ENCODE measurements at regions not wholly inside any gene's neighbourhood (a gene's known extent, or its start where the extent isn't known, plus 50 kb on each side); places are given as distances from the start of the nearest gene placed in this dataset.

DNA sequence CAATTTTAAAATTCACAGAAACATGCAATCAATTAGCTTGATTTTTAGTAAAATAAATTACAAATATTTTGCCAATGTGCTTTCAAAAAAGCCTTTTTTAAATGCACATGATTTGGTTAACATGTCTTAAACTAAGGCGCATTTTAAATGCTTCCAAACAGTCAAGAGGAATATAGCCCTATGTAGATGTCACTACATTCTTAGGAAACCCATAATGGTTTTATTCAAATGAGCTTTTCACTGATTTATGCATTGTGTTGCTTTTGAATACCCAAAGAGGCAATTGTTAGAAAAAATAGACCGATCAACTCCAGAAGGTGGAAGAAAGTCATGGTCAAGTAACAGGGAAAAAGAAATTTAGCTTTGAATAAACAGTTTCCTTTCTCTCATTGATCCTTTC, 366.9 kb upstream of the PPP2R3A start:
- TF ChIP-seq, protein P1, sequence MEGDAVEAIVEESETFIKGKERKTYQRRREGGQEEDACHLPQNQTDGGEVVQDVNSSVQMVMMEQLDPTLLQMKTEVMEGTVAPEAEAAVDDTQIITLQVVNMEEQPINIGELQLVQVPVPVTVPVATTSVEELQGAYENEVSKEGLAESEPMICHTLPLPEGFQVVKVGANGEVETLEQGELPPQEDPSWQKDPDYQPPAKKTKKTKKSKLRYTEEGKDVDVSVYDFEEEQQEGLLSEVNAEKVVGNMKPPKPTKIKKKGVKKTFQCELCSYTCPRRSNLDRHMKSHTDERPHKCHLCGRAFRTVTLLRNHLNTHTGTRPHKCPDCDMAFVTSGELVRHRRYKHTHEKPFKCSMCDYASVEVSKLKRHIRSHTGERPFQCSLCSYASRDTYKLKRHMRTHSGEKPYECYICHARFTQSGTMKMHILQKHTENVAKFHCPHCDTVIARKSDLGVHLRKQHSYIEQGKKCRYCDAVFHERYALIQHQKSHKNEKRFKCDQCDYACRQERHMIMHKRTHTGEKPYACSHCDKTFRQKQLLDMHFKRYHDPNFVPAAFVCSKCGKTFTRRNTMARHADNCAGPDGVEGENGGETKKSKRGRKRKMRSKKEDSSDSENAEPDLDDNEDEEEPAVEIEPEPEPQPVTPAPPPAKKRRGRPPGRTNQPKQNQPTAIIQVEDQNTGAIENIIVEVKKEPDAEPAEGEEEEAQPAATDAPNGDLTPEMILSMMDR (IDR thresholded peaks at IDR 0.05): no peak
- TF ChIP-seq POLR2A (IDR thresholded peaks at IDR 0.05): no peak
